A673 (cell line): ENCODE measurements at regions not wholly inside any gene's neighbourhood (a gene's known extent, or its start where the extent isn't known, plus 50 kb on each side); places are given as distances from the start of the nearest gene placed in this dataset.

ENCODE experiments used
- BruUV-seq: library from RNA; stranded (reverse); fragments of 400-500 nt; replicated peaks from 2 replicates; lab custom pipeline; 2021; lab: Mats Ljungman, UMichigan
- CTCF ChIA-PET: fragments of 300-600 bp; sonication (Branson Sonifier 250); formaldehyde crosslinking; loops from one replicate; lab custom pipeline; 2022; ENCODE audit warnings: antibody characterized with exemption; lab: Charles Lee
- POLR2A ChIA-PET: fragments of 300-600 bp; sonication (Branson Sonifier 250); formaldehyde crosslinking; loops from one replicate; lab custom pipeline; 2022; ENCODE audit warnings: antibody characterized with exemption; ENCODE audit not compliant: low non-redundant PET; lab: Charles Lee
- DNase-seq: peaks from one replicate; pipeline ENCODE4 v3.0.0-alpha.2; 2015; ENCODE audit warnings: low spot score
- H3K27ac ChIP-seq: fragments of 200-600 bp; sonication (generic); 2 replicates; pipeline ENCODE4 v1.5.1; 2016; ENCODE audit warnings: mixed run types, low read depth, mild to moderate bottlenecking, mixed read lengths, antibody characterized with exemption, low read length; ENCODE audit not compliant: poor library complexity, severe bottlenecking
- H3K27me3 ChIP-seq: fragments of 200-600 bp; sonication (generic); replicated peaks from 2 replicates; pipeline ENCODE4 v1.6.1; 2017; ENCODE audit warnings: mixed run types, low read depth, mild to moderate bottlenecking, mixed read lengths, antibody characterized with exemption, low read length; ENCODE audit not compliant: insufficient read depth, poor library complexity
- H3K36me3 ChIP-seq: fragments of 200-600 bp; sonication (generic); 2 replicates; pipeline ENCODE4 v1.6.1; 2016; ENCODE audit warnings: mixed run types, mild to moderate bottlenecking, mixed read lengths, antibody characterized with exemption, low read length; ENCODE audit not compliant: insufficient read depth, poor library complexity, severe bottlenecking
- H3K4me1 ChIP-seq: fragments of 200-600 bp; sonication (generic); 2 replicates; pipeline ENCODE4 v1.6.1; 2017; ENCODE audit warnings: mixed run types, mild to moderate bottlenecking, mixed read lengths, antibody characterized with exemption, low read length; ENCODE audit not compliant: insufficient read depth, poor library complexity, severe bottlenecking
- H3K4me3 ChIP-seq: fragments of 200-600 bp; sonication (generic); 2 replicates; pipeline ENCODE4 v1.5.1; 2016; ENCODE audit warnings: low read depth, mixed run types, mild to moderate bottlenecking, mixed read lengths, low read length; ENCODE audit not compliant: poor library complexity, severe bottlenecking
- H3K9me3 ChIP-seq: fragments of 200-600 bp; sonication (generic); 2 replicates; pipeline ENCODE4 v1.6.1; 2016; ENCODE audit warnings: mixed run types, low read depth, mild to moderate bottlenecking, mixed read lengths, antibody characterized with exemption, low read length; ENCODE audit not compliant: poor library complexity, severe bottlenecking
- CTCF ChIP-seq: fragments of 300-800, 200-600 bp; sonication (generic); conservative IDR thresholded peaks from 2 replicates; pipeline ENCODE4 v1.5.1; 2017; ENCODE audit warnings: low read depth, mild to moderate bottlenecking, antibody characterized with exemption, low read length, moderate library complexity, mixed read lengths
- EZH2 ChIP-seq: fragments of 200-600 bp; sonication (generic); IDR thresholded peaks from 2 replicates; pipeline ENCODE4 v1.6.1; 2017; ENCODE audit warnings: borderline replicate concordance, low read depth, mild to moderate bottlenecking, mixed read lengths, antibody characterized with exemption, low read length; ENCODE audit not compliant: poor library complexity, severe bottlenecking
- intact Hi-C: fragments of 100-400 bp; cut with micrococcal nuclease; formaldehyde crosslinking; loops from one replicate; pipeline ENCODE4 v1.10.0; 2022; ENCODE audit not compliant: unreplicated experiment

DNA sequence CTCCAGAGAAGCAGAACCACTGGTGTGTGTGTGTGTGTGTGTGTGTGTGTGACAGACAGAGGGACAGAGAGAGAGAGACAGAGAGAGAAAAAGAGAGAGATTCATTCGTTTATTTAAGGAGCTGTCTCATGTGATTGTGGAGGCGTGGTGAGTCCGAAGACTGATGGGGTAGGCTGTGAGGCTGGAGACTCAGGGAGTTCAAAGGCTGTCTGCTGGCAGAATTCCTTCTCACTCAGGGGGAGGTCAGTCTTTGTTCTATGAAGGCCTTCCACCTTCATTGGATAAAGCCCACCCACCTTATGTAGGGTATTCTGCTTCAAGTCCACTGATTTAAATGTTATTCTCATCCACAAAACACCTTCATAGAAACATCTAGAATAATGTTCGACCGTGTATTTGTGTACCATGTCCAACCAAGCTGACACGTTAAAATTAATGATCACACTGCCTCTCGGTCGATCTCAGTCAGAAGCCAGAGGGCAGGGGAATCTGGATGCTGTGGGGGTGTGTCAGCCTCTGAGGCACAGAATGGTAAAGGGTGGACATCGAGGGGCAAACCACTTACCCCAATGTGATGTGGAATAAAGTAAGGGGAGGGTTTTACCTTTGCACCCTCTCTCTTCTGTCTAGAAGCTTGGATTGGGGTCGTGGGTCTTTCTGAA lies 275.6 kb downstream of the SLC4A3 start:
- Histone ChIP-seq H3K4me3 (no peak overlapping the region), H3K27ac (no peak overlapping the region), H3K4me1 (peaks cover 7% of the 10 kb centered on the region), H3K27me3 (no peaks in the 10 kb centered on the region), H3K36me3 (no peaks in the 10 kb centered on the region), H3K9me3 (no peaks in the 10 kb centered on the region)
- BruUV-seq = no TSS peak
- TF ChIP-seq EZH2 (no peak), CTCF (no peak)
- intact Hi-C loops = no loop called here
- no peak for DNase-seq
- ChIA-PET POLR2A (no interaction called here), CTCF (no interaction called here)

DNA sequence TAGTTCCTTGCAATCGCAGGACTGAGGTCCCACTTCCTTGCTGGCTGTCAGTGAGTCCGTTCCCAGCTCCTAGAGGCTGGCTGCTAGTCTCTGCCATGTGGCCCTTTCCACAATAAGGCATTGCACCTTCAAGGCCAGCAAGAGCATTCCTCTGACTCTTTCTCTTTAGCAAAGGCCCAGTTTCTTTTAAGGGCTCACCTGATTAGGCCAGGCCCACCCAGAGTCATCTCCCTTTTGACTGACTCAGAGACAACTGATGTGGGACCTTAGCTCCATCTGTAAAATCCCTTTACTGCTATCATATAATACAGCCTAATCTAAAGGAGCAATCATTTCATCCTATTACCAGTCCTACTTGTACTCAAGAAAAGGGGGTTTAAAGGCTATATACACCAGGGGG lies 278.2 kb downstream of the SLC4A3 start:
- no TSS peak for BruUV-seq
- POLR2A ChIA-PET = no interaction called here
- DNase-seq = no peak
- CTCF ChIA-PET = no interaction called here
- TF ChIP-seq EZH2 (no peak), CTCF (no peak)
- intact Hi-C loops = no loop called here
- H3K4me1 ChIP-seq = peaks cover 7% of the 10 kb centered on the region
- no peaks in the 10 kb centered on the region for H3K36me3 ChIP-seq
- H3K27me3 ChIP-seq = no peaks in the 10 kb centered on the region
- H3K9me3 ChIP-seq = no peaks in the 10 kb centered on the region
- H3K27ac ChIP-seq = no peak overlapping the region
- no peak overlapping the region for H3K4me3 ChIP-seq

DNA sequence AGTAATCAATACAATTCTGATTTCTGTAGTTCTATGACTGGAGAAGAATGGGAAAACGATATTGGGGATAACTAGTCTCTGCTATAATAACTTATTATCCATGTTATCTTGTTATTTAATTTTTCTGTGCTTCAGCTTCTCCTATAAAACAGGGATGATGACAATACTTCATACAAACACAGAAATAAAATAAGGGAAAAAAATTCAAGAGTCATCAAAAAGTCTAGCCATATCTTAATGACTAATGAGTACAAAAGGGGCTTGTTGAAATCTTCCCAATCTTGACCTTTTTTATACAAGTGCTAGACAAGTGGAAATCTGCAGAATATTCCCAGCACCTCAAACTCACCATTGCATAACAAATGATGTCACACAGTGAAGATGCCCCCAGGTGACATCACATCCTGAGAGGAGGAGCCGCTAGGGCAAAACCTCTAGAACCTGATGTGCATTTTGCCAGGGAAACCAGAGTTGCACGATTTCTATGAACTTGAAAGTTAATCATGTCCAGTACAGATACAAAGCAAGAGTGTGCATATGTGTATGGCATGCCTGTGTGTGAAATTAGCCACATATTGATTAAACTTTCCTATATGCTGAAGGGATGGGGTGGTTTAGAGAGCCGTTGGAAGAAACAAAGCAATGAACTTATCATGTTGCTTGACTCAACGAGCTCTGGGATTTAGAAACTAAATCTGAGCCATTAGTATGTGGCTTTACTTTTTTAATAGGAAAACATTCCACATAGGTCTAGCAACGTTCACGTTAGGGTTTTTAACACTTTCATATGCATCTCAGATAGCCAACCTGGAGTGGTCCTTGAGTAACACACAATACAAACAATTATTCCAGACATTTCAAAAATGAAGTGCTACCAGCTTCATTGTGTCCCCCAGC lies 278.9 kb downstream of the SLC4A3 start:
- CTCF ChIA-PET = no interaction called here
- peaks cover 7% of the 10 kb centered on the region for H3K4me1 ChIP-seq
- H3K9me3 ChIP-seq = no peaks in the 10 kb centered on the region
- no peak overlapping the region for H3K4me3 ChIP-seq
- intact Hi-C loops = no loop called here
- BruUV-seq = no TSS peak
- no peaks in the 10 kb centered on the region for H3K36me3 ChIP-seq
- POLR2A ChIA-PET = no interaction called here
- no peak for DNase-seq
- H3K27me3 ChIP-seq = no peaks in the 10 kb centered on the region
- TF ChIP-seq EZH2 (no peak), CTCF (no peak)
- no peak overlapping the region for H3K27ac ChIP-seq
